GM18861 (cell line): ENCODE measurements at regions not wholly inside any gene's neighbourhood (a gene's known extent, or its start where the extent isn't known, plus 50 kb on each side); places are given as distances from the start of the nearest gene placed in this dataset.
"Not testable (repeated sequence)": the region's sequence is repeated elsewhere in the genome, so short reads cannot be mapped to it uniquely, and the experiment has no call there.

Source experiments
- ATAC-seq: cut with Tn5 transposase; IDR thresholded peaks from one replicate; pipeline ENCODE4 v1.9.1; 2021; ENCODE audit not compliant: unreplicated experiment

DNA sequence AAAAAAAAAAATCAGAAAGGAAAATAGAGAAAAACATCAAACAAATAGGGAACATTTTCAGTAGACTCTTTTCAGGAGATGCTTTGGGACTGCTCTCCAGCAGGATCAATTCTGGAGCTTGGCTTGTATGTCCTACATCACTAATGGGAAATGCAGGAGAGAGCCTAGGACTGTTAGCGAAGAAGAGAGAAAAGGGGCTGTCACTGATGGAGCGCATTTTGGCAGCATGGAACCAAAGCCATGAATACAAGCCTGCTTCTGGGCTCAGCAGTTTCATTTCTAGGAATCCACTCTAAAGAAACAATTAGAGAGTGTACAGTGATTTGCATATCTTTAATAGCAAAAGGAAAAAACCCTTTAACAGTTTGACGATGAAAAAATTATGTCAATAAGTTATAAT lies 203.9 kb downstream of the NUFIP1 start:
- no peak for ATAC-seq

- no peak for ATAC-seq
These were observed 204.6 kb downstream of the NUFIP1 start for GRCh38 chr13:44784708-44785080.

- no peak for ATAC-seq
These were observed 205.1 kb downstream of the NUFIP1 start for GRCh38 chr13:44783994-44784707.

DNA sequence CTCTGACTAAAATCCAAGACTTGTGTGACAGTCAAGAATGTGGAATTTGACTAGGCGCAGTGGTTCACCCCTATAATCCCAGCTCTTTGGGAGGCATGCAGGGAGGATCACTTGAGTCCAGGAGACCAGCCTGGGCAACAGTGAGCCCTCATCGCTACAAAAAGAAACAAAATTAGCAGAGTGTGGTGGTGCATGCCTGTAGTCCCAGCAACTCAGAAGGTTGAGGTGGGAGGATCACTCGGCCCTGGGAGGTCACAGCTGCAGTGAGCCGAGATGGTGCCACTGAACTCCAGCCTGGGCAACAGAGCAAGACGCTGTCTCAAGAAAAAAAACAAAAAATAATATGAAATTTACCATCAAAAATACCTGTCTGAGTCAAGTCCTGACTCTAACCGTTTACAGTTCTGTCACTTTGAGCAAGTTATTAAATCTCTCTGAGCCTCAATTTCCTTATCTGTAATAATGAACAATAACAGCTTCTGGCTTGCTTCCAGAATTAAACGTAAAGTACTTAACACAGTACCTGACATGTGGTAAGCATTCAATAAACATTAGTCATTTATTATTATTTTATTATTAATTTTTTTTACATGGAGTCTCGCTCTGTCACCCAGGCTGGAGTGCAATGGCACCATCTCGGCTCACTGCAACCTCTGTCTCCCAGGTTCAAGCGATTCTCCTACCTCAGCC lies 204.6 kb upstream of the TSC22D1 start:
- ATAC-seq, result no peak

DNA sequence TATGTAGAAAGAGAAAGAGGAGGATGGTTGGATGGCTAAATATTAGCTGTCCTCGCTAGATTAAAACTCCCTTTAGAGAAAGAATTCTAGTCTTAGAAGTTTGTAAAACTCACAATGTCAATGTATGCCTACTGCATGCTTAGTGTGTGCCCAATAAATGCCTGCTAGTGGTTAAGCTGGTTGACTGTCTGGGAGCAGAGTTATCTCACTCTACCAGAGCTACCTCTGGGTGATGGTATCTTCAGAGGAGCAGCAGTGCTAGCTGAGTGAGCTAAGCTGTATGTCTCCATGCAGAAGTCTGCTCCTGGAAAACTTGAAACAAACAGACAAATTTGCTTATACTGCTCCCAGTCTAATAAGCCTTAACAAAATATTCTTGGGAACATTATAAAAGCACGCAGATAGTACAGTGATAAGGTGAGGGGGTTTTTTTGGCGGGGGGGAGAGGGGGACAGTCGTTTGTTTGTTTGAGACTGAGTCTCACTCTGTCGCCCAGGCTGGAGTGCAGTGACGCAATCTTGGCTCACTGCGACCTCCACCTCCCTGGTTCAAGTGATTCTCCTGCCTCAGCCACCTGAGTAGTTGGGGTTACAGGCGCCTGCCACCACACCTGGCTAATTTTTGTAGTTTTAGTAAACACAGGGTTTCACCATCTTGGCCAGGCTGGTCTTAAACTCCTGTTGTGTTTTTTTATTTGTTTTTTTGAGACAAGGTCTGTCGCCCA lies 202.8 kb upstream of the TSC22D1 start:
- no peak for ATAC-seq

DNA sequence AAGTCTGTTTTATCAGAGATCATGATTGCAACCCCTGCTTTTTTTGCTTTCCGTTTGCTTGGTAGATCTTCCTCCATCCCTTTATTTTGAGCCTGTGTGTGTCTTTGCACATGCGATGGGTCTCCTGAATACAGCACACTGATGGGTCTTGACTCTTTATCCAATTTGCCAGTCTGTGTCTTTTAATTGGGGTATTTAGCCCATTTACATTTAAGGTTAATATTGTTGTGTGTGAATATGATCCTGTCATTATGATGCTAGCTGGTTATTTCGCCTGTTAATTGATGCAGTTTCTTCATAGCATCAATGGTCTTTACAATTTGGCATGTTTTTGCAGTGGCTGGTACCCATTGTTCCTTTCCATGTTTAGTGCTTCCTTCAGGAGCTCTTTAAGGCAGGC lies 199.2 kb upstream of the TSC22D1 start:
- not testable (repeated sequence) for ATAC-seq

GRCh38 chr13:44770951-44771350 lies 194.8 kb upstream of the TSC22D1 start:
- ATAC-seq, result no peak

DNA sequence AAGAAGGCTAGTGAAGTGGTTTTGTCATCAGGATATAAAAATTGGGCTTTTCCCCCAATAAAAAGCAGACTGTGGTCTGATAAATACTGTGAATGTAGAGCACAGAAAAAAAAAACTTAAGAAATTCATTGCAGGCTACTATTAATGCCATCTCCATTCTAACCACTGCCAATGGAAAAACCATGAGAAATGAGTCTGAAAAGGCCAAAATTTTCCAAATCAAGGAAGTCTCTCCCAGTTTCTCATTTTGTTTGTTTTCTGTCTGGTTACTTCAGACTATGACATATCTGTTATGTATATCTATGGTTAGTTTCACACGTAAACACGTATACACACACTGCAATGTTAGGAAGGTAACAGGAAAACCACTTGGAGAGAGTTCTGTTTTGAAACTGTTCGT lies 193.6 kb upstream of the TSC22D1 start:
- ATAC-seq, result no peak

- ATAC-seq, result no peak
These were observed 192.8 kb upstream of the TSC22D1 start for GRCh38 chr13:44768775-44769581.

DNA sequence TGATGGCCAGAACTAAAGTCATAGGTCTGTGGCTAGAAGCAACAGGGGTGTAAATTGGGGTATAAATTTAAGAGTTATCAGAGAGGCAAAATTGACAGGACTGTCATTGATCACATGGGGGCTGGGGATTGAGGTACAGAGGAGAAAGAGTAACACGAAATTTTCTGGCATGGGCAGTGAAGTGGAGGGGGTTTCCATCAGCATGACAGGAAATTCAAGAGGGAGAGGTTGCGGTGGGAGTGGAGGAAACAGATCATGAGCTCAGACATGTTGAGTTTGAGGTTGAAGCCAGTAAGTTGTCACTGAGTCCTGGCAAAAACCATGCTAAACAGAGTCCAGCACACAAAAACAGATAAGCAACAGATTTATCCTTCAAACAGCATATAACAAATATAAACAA lies 192.1 kb upstream of the TSC22D1 start:
- no peak for ATAC-seq

DNA sequence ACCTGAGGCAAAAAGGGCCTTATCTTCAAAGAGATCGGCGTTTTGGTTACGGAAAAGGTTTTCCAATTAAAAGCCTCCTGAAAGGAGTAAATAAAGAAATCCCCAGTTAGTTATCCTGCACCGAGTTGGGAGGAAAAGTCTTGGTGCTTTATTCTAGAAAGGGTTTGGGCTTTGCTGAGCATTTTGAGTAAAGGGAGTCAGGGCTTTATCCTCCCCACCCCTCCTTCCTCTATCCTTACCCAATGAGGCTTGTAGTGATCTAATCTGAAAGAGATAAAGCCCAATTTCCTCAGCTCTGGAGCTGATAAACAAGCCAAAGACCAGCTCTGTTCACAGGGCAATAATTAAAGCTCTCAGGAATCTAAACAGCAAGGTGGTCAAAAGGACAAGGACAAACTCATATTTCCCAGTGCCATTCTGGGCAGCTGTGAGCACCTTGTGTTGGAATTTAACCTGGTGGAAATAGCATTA lies 188.9 kb upstream of the TSC22D1 start:
- no peak for ATAC-seq

DNA sequence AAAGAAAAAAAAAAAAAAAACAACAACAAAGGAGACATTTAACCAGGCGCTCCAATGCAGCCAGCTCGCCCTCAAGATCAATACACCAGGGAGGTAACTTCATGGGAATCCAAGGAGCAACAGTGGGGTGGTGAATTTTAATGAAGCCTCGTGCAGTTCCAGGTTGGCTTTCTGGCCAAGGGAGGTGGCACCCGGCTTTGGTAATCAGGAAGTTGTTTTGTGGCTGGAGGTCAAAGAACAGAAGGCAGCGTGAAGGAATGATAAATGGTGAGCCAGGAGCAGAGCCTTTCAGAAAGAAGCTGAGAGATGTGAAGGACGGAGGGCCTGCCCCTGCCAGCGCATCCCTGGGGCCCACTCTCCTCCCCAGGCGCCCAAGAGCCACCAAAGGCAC lies 188.2 kb upstream of the TSC22D1 start:
- no peak for ATAC-seq

DNA sequence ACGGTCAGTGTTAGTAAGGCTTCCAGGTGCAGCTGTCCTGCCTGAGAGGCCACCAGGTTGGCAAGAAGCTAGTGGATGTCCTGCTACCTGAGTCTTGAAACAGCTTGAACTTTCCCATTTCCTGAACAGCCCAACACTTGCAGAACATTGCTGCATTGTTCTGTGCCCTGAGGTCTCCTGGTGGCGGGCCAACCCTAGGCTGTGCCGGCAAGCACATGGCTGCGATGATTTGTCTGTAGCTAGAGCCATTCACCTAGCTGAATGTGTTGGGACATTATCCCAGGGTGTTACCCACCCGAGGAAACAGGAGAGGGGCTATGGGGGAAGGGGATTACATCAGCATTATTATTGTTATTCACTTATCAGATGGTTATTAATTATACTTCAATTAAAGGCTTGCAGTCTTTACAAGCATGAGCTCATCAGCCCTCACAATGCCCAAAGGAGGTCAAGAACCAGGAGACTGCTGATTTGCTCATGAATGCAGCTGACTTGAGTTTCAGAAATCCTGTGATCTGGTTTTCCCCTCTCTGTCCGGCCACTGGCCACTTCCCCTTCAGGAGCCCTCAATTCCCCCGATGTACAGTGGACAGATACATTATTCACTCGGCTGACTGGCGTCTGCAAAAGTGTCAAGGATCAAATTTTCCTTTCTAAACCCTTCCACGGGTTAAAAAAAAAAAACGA lies 187.6 kb upstream of the TSC22D1 start:
- ATAC-seq, result no peak

GRCh38 chr13:44762911-44763310 lies 186.8 kb upstream of the TSC22D1 start:
- ATAC-seq, result no peak

DNA sequence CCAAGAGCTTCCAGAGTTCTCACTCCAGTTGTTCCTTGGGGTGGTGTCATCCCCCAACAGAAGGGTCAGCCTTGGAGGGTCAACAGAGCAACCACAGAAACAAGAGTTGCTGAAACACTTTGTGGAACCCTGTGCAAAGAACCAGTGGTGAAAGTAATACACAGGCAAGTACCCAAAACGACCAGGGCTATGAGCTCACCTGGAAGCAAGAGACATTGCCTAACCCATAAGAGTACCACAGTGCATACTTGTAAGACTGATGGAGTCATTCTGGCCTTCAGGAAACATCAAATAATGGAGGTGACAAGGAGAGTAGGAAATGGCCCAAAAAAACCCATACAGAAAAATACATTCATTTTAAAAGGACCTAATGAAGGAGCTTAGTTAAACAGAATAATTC lies 184.3 kb upstream of the TSC22D1 start:
- no peak for ATAC-seq

DNA sequence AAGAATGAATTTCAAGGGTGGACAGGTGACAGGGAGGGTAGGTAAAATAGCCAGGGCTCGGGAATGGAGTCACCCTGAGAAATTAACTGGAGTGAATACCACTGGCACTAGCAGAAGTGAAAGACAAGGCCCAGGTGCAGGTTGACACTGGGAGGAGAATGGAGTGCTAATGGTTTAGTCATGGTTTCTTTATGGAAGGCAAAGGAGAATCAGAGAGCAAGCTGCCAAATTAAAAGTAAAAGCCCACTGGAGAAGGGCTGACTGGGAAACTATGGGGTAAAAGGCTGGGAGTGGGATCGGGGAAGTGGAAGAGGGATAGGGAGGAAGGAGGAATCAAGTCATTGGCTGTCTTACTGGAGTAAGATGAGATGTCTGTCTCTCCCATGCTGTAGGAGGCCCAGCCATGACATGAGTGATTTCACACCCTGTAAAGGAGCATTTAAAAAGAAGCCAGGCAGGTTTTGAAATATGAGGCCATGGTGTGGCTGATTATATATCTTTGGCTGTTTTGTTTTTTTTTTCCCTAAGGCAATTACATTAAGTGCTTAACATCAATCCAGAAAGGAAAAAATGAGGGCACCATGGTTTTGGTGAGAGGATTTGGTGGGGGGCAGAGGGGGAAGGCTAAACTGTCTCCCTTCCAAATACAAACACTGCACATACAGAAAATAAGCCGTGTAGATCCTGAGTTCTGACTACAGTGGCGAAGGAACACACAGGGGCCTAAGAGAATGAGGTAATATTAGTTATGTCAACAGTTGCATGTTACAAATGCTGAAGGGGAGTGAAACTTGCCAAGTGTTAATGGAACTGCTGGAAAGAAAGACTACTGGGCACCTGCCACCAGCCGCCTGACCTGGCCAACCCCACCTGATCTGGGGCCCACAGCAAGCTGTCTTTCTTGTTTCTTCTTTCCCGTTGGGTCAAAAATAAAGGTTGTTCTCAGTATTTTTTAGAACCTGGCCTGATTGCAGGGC lies 183.5 kb upstream of the TSC22D1 start:
- no peak for ATAC-seq

- ATAC-seq, result no peak
These were observed 182.7 kb upstream of the TSC22D1 start for GRCh38 chr13:44758630-44759383.

GRCh38 chr13:44757671-44758070 lies 181.5 kb upstream of the TSC22D1 start:
- ATAC-seq, result no peak
